OCI-LY7 (cell line): ENCODE measurements at regions not wholly inside any gene's neighbourhood (a gene's known extent, or its start where the extent isn't known, plus 50 kb on each side); places are given as distances from the start of the nearest gene placed in this dataset.

Experiments
- BruUV-seq: library from RNA; stranded (reverse); fragments of 400-500 nt; replicated peaks from 2 replicates; lab custom pipeline; 2021; lab: Mats Ljungman, UMichigan
- CTCF ChIA-PET: fragments of 300-600 bp; sonication (Branson Sonifier 250); formaldehyde crosslinking; loops from one replicate; lab custom pipeline; 2022; ENCODE audit warnings: antibody characterized with exemption; ENCODE audit not compliant: unreplicated experiment; lab: Charles Lee
- POLR2A ChIA-PET: fragments of 300-600 bp; sonication (Branson Sonifier 250); formaldehyde crosslinking; loops from one replicate; lab custom pipeline; 2022; ENCODE audit warnings: antibody characterized with exemption; lab: Charles Lee
- DNase-seq: peaks from one replicate; pipeline ENCODE4 v3.0.0-alpha.2; 2015; ENCODE audit warnings: low spot score
- H2AFZ ChIP-seq: fragments of 200-600 bp; sonication (generic), shearing (Covaris generic); 2 replicates; pipeline ENCODE4 v1.6.1; 2014; ENCODE audit warnings: mild to moderate bottlenecking, antibody characterized with exemption, low read length, moderate library complexity
- H3K27ac ChIP-seq: fragments of 200-600 bp; sonication (generic); 2 replicates; pipeline ENCODE4 v1.5.1; 2014; ENCODE audit warnings: mixed run types, low read depth, mild to moderate bottlenecking, moderate library complexity, low read length, inconsistent platforms; ENCODE audit not compliant: poor library complexity, severe bottlenecking
- H3K36me3 ChIP-seq: fragments of 200-600 bp; sonication (generic); 2 replicates; pipeline ENCODE4 v1.6.1; 2014; ENCODE audit warnings: mild to moderate bottlenecking, antibody characterized with exemption, low read length, moderate library complexity, mixed read lengths; ENCODE audit not compliant: insufficient read depth
- H3K4me1 ChIP-seq: fragments of 200-600 bp; sonication (generic); 2 replicates; pipeline ENCODE4 v1.5.1; 2014; ENCODE audit warnings: mild to moderate bottlenecking, low read length; ENCODE audit not compliant: insufficient read depth, poor library complexity, severe bottlenecking
- H3K4me2 ChIP-seq: fragments of 200-600 bp; sonication (generic); 2 replicates; pipeline ENCODE4 v1.6.1; 2014; ENCODE audit warnings: mild to moderate bottlenecking, low read length
- H3K4me3 ChIP-seq: fragments of 200-600 bp; sonication (generic); 2 replicates; pipeline ENCODE4 v1.5.1; 2014; ENCODE audit warnings: mild to moderate bottlenecking, low read depth, low read length; ENCODE audit not compliant: poor library complexity, severe bottlenecking
- H3K79me2 ChIP-seq: fragments of 200-600 bp; sonication (generic); 2 replicates; pipeline ENCODE4 v1.6.1; 2016; ENCODE audit warnings: low read depth, mild to moderate bottlenecking, low read length, moderate library complexity, mixed read lengths; ENCODE audit not compliant: insufficient read depth
- H3K9me2 ChIP-seq: fragments of 200-600 bp; sonication (generic); 2 replicates; pipeline ENCODE4 v1.6.1; 2016; ENCODE audit warnings: mild to moderate bottlenecking, low read length, mixed read lengths; ENCODE audit not compliant: insufficient read depth
- H3K9me3 ChIP-seq: fragments of 200-600 bp; sonication (generic); 2 replicates; pipeline ENCODE4 v1.6.1; 2014; ENCODE audit warnings: mild to moderate bottlenecking, mixed run types, low read length, mixed read lengths
- H4K20me1 ChIP-seq: fragments of 200-600 bp; sonication (generic); 2 replicates; pipeline ENCODE4 v1.6.1; 2014; ENCODE audit warnings: mild to moderate bottlenecking, antibody characterized with exemption, low read length, moderate library complexity, mixed read lengths; ENCODE audit not compliant: insufficient read depth
- CTCF ChIP-seq: fragments of 200-600 bp; sonication (generic); conservative IDR thresholded peaks from 2 replicates; pipeline ENCODE4 v1.5.1; 2014; ENCODE audit warnings: mild to moderate bottlenecking, antibody characterized with exemption, low read length, moderate library complexity, mixed read lengths
- EZH2phosphoT487 ChIP-seq: fragments of 200-600 bp; sonication (generic); IDR thresholded peaks from 2 replicates; pipeline ENCODE4 v1.6.1; 2018; ENCODE audit warnings: low read depth, borderline replicate concordance, mild to moderate bottlenecking, mixed run types, antibody characterized with exemption, low read length, moderate library complexity, mixed read lengths
- intact Hi-C: fragments of 100-400 bp; cut with micrococcal nuclease; formaldehyde crosslinking; loops from one replicate; pipeline ENCODE4 v1.10.0; 2022; ENCODE audit not compliant: unreplicated experiment

GRCh38 chr2:223528036-223528435 is 74.1 kb downstream of the SCG2 start:
- BruUV-seq, result no TSS peak
- ChIA-PET CTCF (no interaction called here), POLR2A (no interaction called here)
- Histone ChIP-seq H4K20me1 (no peaks in the 10 kb centered on the region), H3K79me2 (no peaks in the 10 kb centered on the region), H3K36me3 (no peaks in the 10 kb centered on the region), H3K27ac (no peak overlapping the region), H3K4me2 (no peak overlapping the region), H3K4me1 (no peaks in the 10 kb centered on the region), H2AFZ (no peak overlapping the region), H3K9me2 (no peaks in the 10 kb centered on the region), H3K9me3 (no peaks in the 10 kb centered on the region), H3K4me3 (no peak overlapping the region)
- intact Hi-C loops, result no loop called here
- TF ChIP-seq EZH2phosphoT487, result no peak
- no peak for TF ChIP-seq CTCF
- DNase-seq, result no peak

- CTCF ChIA-PET, result no interaction called here
- DNase-seq, result no peak
- TF ChIP-seq CTCF (no peak), EZH2phosphoT487 (no peak)
Observed at GRCh38 chr2:223529696-223530095, 72.5 kb downstream of the SCG2 start.

GRCh38 chr2:223530811-223531210 is 71.3 kb downstream of the SCG2 start:
- Histone ChIP-seq H3K79me2 (no peaks in the 10 kb centered on the region), H3K27ac (no peak overlapping the region), H3K4me2 (no peak overlapping the region), H3K4me3 (no peak overlapping the region), H4K20me1 (no peaks in the 10 kb centered on the region), H2AFZ (no peak overlapping the region), H3K36me3 (no peaks in the 10 kb centered on the region), H3K4me1 (no peaks in the 10 kb centered on the region), H3K9me3 (no peaks in the 10 kb centered on the region), H3K9me2 (no peaks in the 10 kb centered on the region)
- ChIA-PET CTCF (no interaction called here), POLR2A (no interaction called here)
- TF ChIP-seq EZH2phosphoT487, result no peak
- TF ChIP-seq CTCF, result no peak
- intact Hi-C loops, result no loop called here
- BruUV-seq, result no TSS peak
- no peak for DNase-seq

More at GRCh38 chr2:223529696-223530095, 72.5 kb downstream of the SCG2 start:
- Histone ChIP-seq H4K20me1 (no peaks in the 10 kb centered on the region), H3K79me2 (no peaks in the 10 kb centered on the region), H3K4me3 (no peak overlapping the region), H3K9me2 (no peaks in the 10 kb centered on the region), H3K36me3 (no peaks in the 10 kb centered on the region), H3K4me1 (no peaks in the 10 kb centered on the region), H2AFZ (no peak overlapping the region), H3K9me3 (no peaks in the 10 kb centered on the region), H3K27ac (no peak overlapping the region), H3K4me2 (no peak overlapping the region)
- intact Hi-C loops, result no loop called here
- BruUV-seq, result no TSS peak
- POLR2A ChIA-PET, result interaction anchor here (0.5 kb wide), 1 partner anchor 12 kb away, joined by 3 read pairs; no protein-coding TSS in a partner anchor
